Uterus (tissue), 2 donors: ENCODE measurements at regions not wholly inside any gene's neighbourhood (a gene's known extent, or its start where the extent isn't known, plus 50 kb on each side); places are given as distances from the start of the nearest gene placed in this dataset.

Source experiments
- POLR2A ChIP-seq, 2 donors: fragments of 450-650 bp; IDR thresholded peaks; one replicate each; pipeline ENCODE4 v1.6.1; 2016; ENCODE audit warnings: antibody characterized with exemption in 2 of 2, mild to moderate bottlenecking in 1 of 2, moderate library complexity in 1 of 2
- TF ChIP-seq, protein P1 (sequence below), 4 experiments: fragments of 200-600 bp in 2 of 4; fragments of 450-650 bp in 2 of 4; sonication (generic) in 2 of 4; IDR thresholded peaks; one replicate each; pipeline ENCODE4 v1.5.1; 2016 to 2019; ENCODE audit warnings: antibody characterized with exemption in 4 of 4, mild to moderate bottlenecking in 2 of 4, moderate library complexity in 1 of 4

- TF ChIP-seq, protein P1, sequence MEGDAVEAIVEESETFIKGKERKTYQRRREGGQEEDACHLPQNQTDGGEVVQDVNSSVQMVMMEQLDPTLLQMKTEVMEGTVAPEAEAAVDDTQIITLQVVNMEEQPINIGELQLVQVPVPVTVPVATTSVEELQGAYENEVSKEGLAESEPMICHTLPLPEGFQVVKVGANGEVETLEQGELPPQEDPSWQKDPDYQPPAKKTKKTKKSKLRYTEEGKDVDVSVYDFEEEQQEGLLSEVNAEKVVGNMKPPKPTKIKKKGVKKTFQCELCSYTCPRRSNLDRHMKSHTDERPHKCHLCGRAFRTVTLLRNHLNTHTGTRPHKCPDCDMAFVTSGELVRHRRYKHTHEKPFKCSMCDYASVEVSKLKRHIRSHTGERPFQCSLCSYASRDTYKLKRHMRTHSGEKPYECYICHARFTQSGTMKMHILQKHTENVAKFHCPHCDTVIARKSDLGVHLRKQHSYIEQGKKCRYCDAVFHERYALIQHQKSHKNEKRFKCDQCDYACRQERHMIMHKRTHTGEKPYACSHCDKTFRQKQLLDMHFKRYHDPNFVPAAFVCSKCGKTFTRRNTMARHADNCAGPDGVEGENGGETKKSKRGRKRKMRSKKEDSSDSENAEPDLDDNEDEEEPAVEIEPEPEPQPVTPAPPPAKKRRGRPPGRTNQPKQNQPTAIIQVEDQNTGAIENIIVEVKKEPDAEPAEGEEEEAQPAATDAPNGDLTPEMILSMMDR (IDR thresholded peaks at IDR 0.05) = no peak
- TF ChIP-seq POLR2A (IDR thresholded peaks at IDR 0.05) = no peak
Observed at GRCh38 chr2:133627741-133628140, 59.5 kb upstream of the NCKAP5 start.
